Testis (tissue), 2 donors: ENCODE measurements at regions not wholly inside any gene's neighbourhood (a gene's known extent, or its start where the extent isn't known, plus 50 kb on each side); places are given as distances from the start of the nearest gene placed in this dataset.

ENCODE experiments used
- CTCF ChIP-seq, 3 experiments: fragments of 450-650 bp in 2 of 3; fragments of 200-600 bp in 1 of 3; sonication (generic) in 1 of 3; IDR thresholded peaks; one replicate each; pipeline ENCODE4 v1.5.1; 2016 to 2019; ENCODE audit warnings: antibody characterized with exemption in 3 of 3, mild to moderate bottlenecking in 2 of 3, moderate library complexity in 1 of 3
- POLR2A ChIP-seq: fragments of 450-650 bp; IDR thresholded peaks from one replicate; pipeline ENCODE4 v1.6.1; 2017; ENCODE audit warnings: antibody characterized with exemption, mild to moderate bottlenecking, moderate library complexity

DNA sequence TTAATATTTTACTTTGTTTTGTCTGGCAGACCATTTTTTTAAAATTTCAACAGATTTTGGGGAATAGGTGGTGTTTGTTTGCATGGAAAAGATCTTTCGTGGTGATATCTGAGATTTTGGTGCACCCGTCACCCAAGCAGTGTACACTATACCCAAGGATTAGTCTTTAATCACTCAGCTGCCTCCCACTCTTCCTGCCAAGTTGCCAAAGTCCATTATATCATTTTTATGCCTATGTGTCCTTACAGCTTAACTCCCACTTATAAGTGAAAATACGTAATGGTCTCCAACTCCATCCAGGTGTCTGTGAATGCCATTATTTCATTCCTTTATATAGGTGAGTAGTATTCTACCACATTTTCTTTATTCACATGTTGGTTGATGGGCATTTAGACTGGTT, 281.7 kb upstream of the GK2 start:
- TF ChIP-seq CTCF (IDR thresholded peaks at IDR 0.05) (no peak), POLR2A (no peak)
